ENCODE measurements at regions not wholly inside any gene's neighbourhood (a gene's known extent, or its start where the extent isn't known, plus 50 kb on each side); places are given as distances from the start of the nearest gene placed in this dataset.
A peak's percentile ranks its signal among the peaks of the same experiment; 100 is the strongest.

GRCh38 chr2:107392241-107392704, 434.4 kb upstream of the RGPD4 start:
- H3K36me3 ChIP-seq (ENCODE audit: control insufficient read depth, insufficient read depth, low read length, severe bottlenecking) = no peaks in the 10 kb centered on the region
- H3K9me3 ChIP-seq (ENCODE audit: control insufficient read depth, low read length) = no peaks in the 10 kb centered on the region
- H3K4me1 ChIP-seq (ENCODE audit: control insufficient read depth, insufficient read depth, low read length) = no peaks in the 10 kb centered on the region
- no peaks in the 10 kb centered on the region for H3K27me3 ChIP-seq (replicated peaks; ENCODE audit: control insufficient read depth, insufficient read depth, low read length)
- no peak overlapping the region for H3K4me3 ChIP-seq (ENCODE audit: low read length)
- H3K9ac ChIP-seq (ENCODE audit: low read length) = no peak overlapping the region
- no peak for DNase-seq (ENCODE audit: low read depth)

GRCh38 chr2:107393516-107393915, 433.2 kb upstream of the RGPD4 start:
- Histone ChIP-seq H3K27me3 (replicated peaks; ENCODE audit: control insufficient read depth, insufficient read depth, low read length) (no peaks in the 10 kb centered on the region), H3K9me3 (ENCODE audit: control insufficient read depth, low read length) (no peaks in the 10 kb centered on the region), H3K4me1 (ENCODE audit: control insufficient read depth, insufficient read depth, low read length) (no peaks in the 10 kb centered on the region), H3K36me3 (ENCODE audit: control insufficient read depth, insufficient read depth, low read length, severe bottlenecking) (no peaks in the 10 kb centered on the region), H3K4me3 (ENCODE audit: low read length) (no peak overlapping the region), H3K9ac (ENCODE audit: low read length) (no peak overlapping the region)
- peak; percentile 46 for DNase-seq (ENCODE audit: low read depth)

GRCh38 chr2:107398683-107399082, 428.0 kb upstream of the RGPD4 start:
- Histone ChIP-seq H3K9me3 (ENCODE audit: control insufficient read depth, low read length) (no peaks in the 10 kb centered on the region), H3K4me1 (ENCODE audit: control insufficient read depth, insufficient read depth, low read length) (no peaks in the 10 kb centered on the region), H3K27me3 (replicated peaks; ENCODE audit: control insufficient read depth, insufficient read depth, low read length) (no peaks in the 10 kb centered on the region), H3K9ac (ENCODE audit: low read length) (no peak overlapping the region), H3K4me3 (ENCODE audit: low read length) (no peak overlapping the region), H3K36me3 (ENCODE audit: control insufficient read depth, insufficient read depth, low read length, severe bottlenecking) (no peaks in the 10 kb centered on the region)
- no peak for DNase-seq (ENCODE audit: low read depth)

- no peaks in the 10 kb centered on the region for H3K9me3 ChIP-seq (ENCODE audit: control insufficient read depth, low read length)
- H3K27me3 ChIP-seq (replicated peaks; ENCODE audit: control insufficient read depth, insufficient read depth, low read length) = no peaks in the 10 kb centered on the region
- H3K36me3 ChIP-seq (ENCODE audit: control insufficient read depth, insufficient read depth, low read length, severe bottlenecking) = no peaks in the 10 kb centered on the region
- H3K4me3 ChIP-seq (ENCODE audit: low read length) = no peak overlapping the region
- H3K4me1 ChIP-seq (ENCODE audit: control insufficient read depth, insufficient read depth, low read length) = no peaks in the 10 kb centered on the region
- no peak for DNase-seq (ENCODE audit: low read depth)
- no peak overlapping the region for H3K9ac ChIP-seq (ENCODE audit: low read length)
Observed at GRCh38 chr2:107402330-107402729, 424.4 kb upstream of the RGPD4 start.

- H3K9me3 ChIP-seq (ENCODE audit: control insufficient read depth, low read length) = no peaks in the 10 kb centered on the region
- H3K36me3 ChIP-seq (ENCODE audit: control insufficient read depth, insufficient read depth, low read length, severe bottlenecking) = no peaks in the 10 kb centered on the region
- peaks cover 7% of the 10 kb centered on the region for H3K4me1 ChIP-seq (ENCODE audit: control insufficient read depth, insufficient read depth, low read length)
- DNase-seq (ENCODE audit: low read depth) = no peak
- H3K4me3 ChIP-seq (ENCODE audit: low read length) = no peak overlapping the region
- no peaks in the 10 kb centered on the region for H3K27me3 ChIP-seq (replicated peaks; ENCODE audit: control insufficient read depth, insufficient read depth, low read length)
- H3K9ac ChIP-seq (ENCODE audit: low read length) = no peak overlapping the region
Observed at GRCh38 chr2:107405261-107405660, 421.4 kb upstream of the RGPD4 start.

GRCh38 chr2:107407017-107407416, 419.7 kb upstream of the RGPD4 start:
- H3K9me3 ChIP-seq (ENCODE audit: control insufficient read depth, low read length) = no peaks in the 10 kb centered on the region
- H3K4me3 ChIP-seq (ENCODE audit: low read length) = no peak overlapping the region
- no peak overlapping the region for H3K9ac ChIP-seq (ENCODE audit: low read length)
- no peaks in the 10 kb centered on the region for H3K27me3 ChIP-seq (replicated peaks; ENCODE audit: control insufficient read depth, insufficient read depth, low read length)
- no peaks in the 10 kb centered on the region for H3K36me3 ChIP-seq (ENCODE audit: control insufficient read depth, insufficient read depth, low read length, severe bottlenecking)
- peaks cover 15% of the 10 kb centered on the region for H3K4me1 ChIP-seq (ENCODE audit: control insufficient read depth, insufficient read depth, low read length)
- DNase-seq (ENCODE audit: low read depth) = no peak

GRCh38 chr2:107407974-107408373, 418.7 kb upstream of the RGPD4 start:
- Histone ChIP-seq H3K9me3 (ENCODE audit: control insufficient read depth, low read length) (no peaks in the 10 kb centered on the region), H3K36me3 (ENCODE audit: control insufficient read depth, insufficient read depth, low read length, severe bottlenecking) (no peaks in the 10 kb centered on the region), H3K27me3 (replicated peaks; ENCODE audit: control insufficient read depth, insufficient read depth, low read length) (no peaks in the 10 kb centered on the region), H3K9ac (ENCODE audit: low read length) (no peak overlapping the region), H3K4me1 (ENCODE audit: control insufficient read depth, insufficient read depth, low read length) (peaks cover 24% of the 10 kb centered on the region), H3K4me3 (ENCODE audit: low read length) (no peak overlapping the region)
- DNase-seq (ENCODE audit: low read depth) = no peak

GRCh38 chr2:107411267-107411666, 415.4 kb upstream of the RGPD4 start:
- H3K4me3 ChIP-seq (ENCODE audit: low read length) = no peak overlapping the region
- H3K9me3 ChIP-seq (ENCODE audit: control insufficient read depth, low read length) = no peaks in the 10 kb centered on the region
- no peak overlapping the region for H3K9ac ChIP-seq (ENCODE audit: low read length)
- H3K36me3 ChIP-seq (ENCODE audit: control insufficient read depth, insufficient read depth, low read length, severe bottlenecking) = no peaks in the 10 kb centered on the region
- no peaks in the 10 kb centered on the region for H3K27me3 ChIP-seq (replicated peaks; ENCODE audit: control insufficient read depth, insufficient read depth, low read length)
- DNase-seq (ENCODE audit: low read depth) = no peak
- H3K4me1 ChIP-seq (ENCODE audit: control insufficient read depth, insufficient read depth, low read length) = peaks cover 38% of the 10 kb centered on the region

- no peaks in the 10 kb centered on the region for H3K27me3 ChIP-seq (replicated peaks; ENCODE audit: control insufficient read depth, insufficient read depth, low read length)
- H3K9ac ChIP-seq (ENCODE audit: low read length) = peak overlapping the region; percentile 65
- DNase-seq (ENCODE audit: low read depth) = peak; percentile 34
- H3K36me3 ChIP-seq (ENCODE audit: control insufficient read depth, insufficient read depth, low read length, severe bottlenecking) = no peaks in the 10 kb centered on the region
- H3K9me3 ChIP-seq (ENCODE audit: control insufficient read depth, low read length) = no peaks in the 10 kb centered on the region
- peaks cover 38% of the 10 kb centered on the region for H3K4me1 ChIP-seq (ENCODE audit: control insufficient read depth, insufficient read depth, low read length)
- peak overlapping the region; percentile 61 for H3K4me3 ChIP-seq (ENCODE audit: low read length)
Observed at GRCh38 chr2:107412209-107412904, 414.3 kb upstream of the RGPD4 start.

GRCh38 chr2:107412981-107413380, 413.7 kb upstream of the RGPD4 start:
- Histone ChIP-seq H3K9ac (ENCODE audit: low read length) (peak overlapping the region; percentile 65), H3K4me3 (ENCODE audit: low read length) (peak overlapping the region; percentile 61), H3K36me3 (ENCODE audit: control insufficient read depth, insufficient read depth, low read length, severe bottlenecking) (no peaks in the 10 kb centered on the region), H3K4me1 (ENCODE audit: control insufficient read depth, insufficient read depth, low read length) (peaks cover 37% of the 10 kb centered on the region), H3K27me3 (replicated peaks; ENCODE audit: control insufficient read depth, insufficient read depth, low read length) (no peaks in the 10 kb centered on the region), H3K9me3 (ENCODE audit: control insufficient read depth, low read length) (no peaks in the 10 kb centered on the region)
- DNase-seq (ENCODE audit: low read depth) = peak; percentile 65

- no peak for DNase-seq (ENCODE audit: low read depth)
Observed at GRCh38 chr2:107414376-107414775, 412.3 kb upstream of the RGPD4 start.

GRCh38 chr2:107418708-107419107, 408.0 kb upstream of the RGPD4 start:
- no peak for DNase-seq (ENCODE audit: low read depth)
- H3K9me3 ChIP-seq (ENCODE audit: control insufficient read depth, low read length) = no peaks in the 10 kb centered on the region
- H3K9ac ChIP-seq (ENCODE audit: low read length) = no peak overlapping the region

More at GRCh38 chr2:107414376-107414775, 412.3 kb upstream of the RGPD4 start:
- no peak overlapping the region for H3K4me3 ChIP-seq (ENCODE audit: low read length)
- no peak overlapping the region for H3K9ac ChIP-seq (ENCODE audit: low read length)
- no peaks in the 10 kb centered on the region for H3K36me3 ChIP-seq (ENCODE audit: control insufficient read depth, insufficient read depth, low read length, severe bottlenecking)
- H3K4me1 ChIP-seq (ENCODE audit: control insufficient read depth, insufficient read depth, low read length) = peaks cover 31% of the 10 kb centered on the region
- no peaks in the 10 kb centered on the region for H3K9me3 ChIP-seq (ENCODE audit: control insufficient read depth, low read length)
- H3K27me3 ChIP-seq (replicated peaks; ENCODE audit: control insufficient read depth, insufficient read depth, low read length) = no peaks in the 10 kb centered on the region

More at GRCh38 chr2:107418708-107419107, 408.0 kb upstream of the RGPD4 start:
- H3K4me3 ChIP-seq (ENCODE audit: low read length) = no peak overlapping the region
- H3K36me3 ChIP-seq (ENCODE audit: control insufficient read depth, insufficient read depth, low read length, severe bottlenecking) = no peaks in the 10 kb centered on the region
- H3K4me1 ChIP-seq (ENCODE audit: control insufficient read depth, insufficient read depth, low read length) = peaks cover 7% of the 10 kb centered on the region
- H3K27me3 ChIP-seq (replicated peaks; ENCODE audit: control insufficient read depth, insufficient read depth, low read length) = no peaks in the 10 kb centered on the region
